Osteoblast (primary cell): ENCODE measurements at regions not wholly inside any gene's neighbourhood (a gene's known extent, or its start where the extent isn't known, plus 50 kb on each side); places are given as distances from the start of the nearest gene placed in this dataset.
A peak's percentile ranks its signal among the peaks of the same experiment; 100 is the strongest.

Experiments
- DNase-seq: peaks from one replicate; pipeline ENCODE4 v3.0.0; 2011; ENCODE audit warnings: low spot score, mixed read lengths; ENCODE audit not compliant: insufficient read length; ENCODE audit errors: missing footprints
- H2AFZ ChIP-seq: 2 replicates; pipeline ENCODE4 v1.6.0; 2011; ENCODE audit warnings: mild to moderate bottlenecking, low read length
- H3K27ac ChIP-seq: 2 replicates; pipeline ENCODE4 v1.5.1; 2011; ENCODE audit warnings: mild to moderate bottlenecking, low read depth, low read length, moderate library complexity
- H3K27me3 ChIP-seq: 2 replicates; pipeline ENCODE4 v1.6.0; 2012; ENCODE audit warnings: mild to moderate bottlenecking, control low read depth, inconsistent platforms, low read length, moderate library complexity; ENCODE audit not compliant: insufficient read depth
- H3K36me3 ChIP-seq: 2 replicates; pipeline ENCODE4 v1.5.1; 2011; ENCODE audit warnings: mild to moderate bottlenecking, low read length, control low read depth, moderate library complexity; ENCODE audit not compliant: insufficient read depth
- H3K4me1 ChIP-seq: 2 replicates; pipeline ENCODE4 v1.5.1; 2011; ENCODE audit warnings: mild to moderate bottlenecking, low read length, control low read depth, moderate library complexity; ENCODE audit not compliant: insufficient read depth
- H3K4me2 ChIP-seq: 2 replicates; pipeline ENCODE4 v1.6.0; 2011; ENCODE audit warnings: mild to moderate bottlenecking, low read length; ENCODE audit not compliant: insufficient read depth
- H3K4me3 ChIP-seq: fragments of 200-600 bp; sonication (generic); 3 replicates; pipeline ENCODE4 v1.5.1; 2012; ENCODE audit warnings: mild to moderate bottlenecking, low read length, inconsistent platforms; ENCODE audit not compliant: insufficient read depth
- H3K79me2 ChIP-seq: 2 replicates; pipeline ENCODE4 v1.6.0; 2012; ENCODE audit warnings: mild to moderate bottlenecking, low read length, control low read depth, inconsistent platforms; ENCODE audit not compliant: insufficient read depth
- H3K9me3 ChIP-seq: 2 replicates; pipeline ENCODE4 v1.5.1; 2011; ENCODE audit warnings: low read depth, low read length, control low read depth
- H4K20me1 ChIP-seq: 2 replicates; pipeline ENCODE4 v1.6.0; 2012; ENCODE audit warnings: mild to moderate bottlenecking, low read length, control low read depth; ENCODE audit not compliant: insufficient read depth
- CTCF ChIP-seq: IDR thresholded peaks from 2 replicates; pipeline ENCODE4 v1.5.1; 2011; ENCODE audit warnings: mild to moderate bottlenecking, low read depth, low read length, moderate library complexity; ENCODE audit errors: extremely low read depth

- H3K79me2 ChIP-seq = no peaks in the 10 kb centered on the region
- no peaks in the 10 kb centered on the region for H3K27me3 ChIP-seq
- H3K4me3 ChIP-seq = no peak overlapping the region
- no peak overlapping the region for H3K4me2 ChIP-seq
- H3K27ac ChIP-seq = no peak overlapping the region
- H3K36me3 ChIP-seq = no peaks in the 10 kb centered on the region
- H2AFZ ChIP-seq = no peak overlapping the region
- no peaks in the 10 kb centered on the region for H4K20me1 ChIP-seq
- no peaks in the 10 kb centered on the region for H3K9me3 ChIP-seq
- H3K4me1 ChIP-seq = peaks cover 13% of the 10 kb centered on the region
- TF ChIP-seq CTCF = no peak
- DNase-seq = peak; percentile 35
Observed at GRCh38 chr10:28049286-28049685, 50.4 kb upstream of the ODAD2 start.
